Kidney epithelial cell (primary cell): ENCODE measurements at regions not wholly inside any gene's neighbourhood (a gene's known extent, or its start where the extent isn't known, plus 50 kb on each side); places are given as distances from the start of the nearest gene placed in this dataset.

Experiments
- DNase-seq: peaks from one replicate; pipeline ENCODE4 v3.0.0-alpha.2; 2010; ENCODE audit warnings: low read depth
- H3K27me3 ChIP-seq: 2 replicates; pipeline ENCODE4 v1.6.0; 2011; ENCODE audit warnings: low read length; ENCODE audit not compliant: control insufficient read depth, insufficient read depth
- H3K36me3 ChIP-seq: 2 replicates; pipeline ENCODE4 v1.5.1; 2011; ENCODE audit warnings: low read length; ENCODE audit not compliant: control insufficient read depth, insufficient read depth
- H3K4me3 ChIP-seq: 2 replicates; pipeline ENCODE4 v1.5.1; 2011; ENCODE audit warnings: low read depth, mild to moderate bottlenecking, control low read depth, low read length
- TF ChIP-seq, protein P1 (sequence below): IDR thresholded peaks from 2 replicates; pipeline ENCODE4 v1.5.1; 2011; ENCODE audit warnings: mild to moderate bottlenecking, moderate library complexity, low read length, control low read depth, inconsistent platforms; ENCODE audit not compliant: insufficient read depth, poor library complexity, severe bottlenecking

DNA sequence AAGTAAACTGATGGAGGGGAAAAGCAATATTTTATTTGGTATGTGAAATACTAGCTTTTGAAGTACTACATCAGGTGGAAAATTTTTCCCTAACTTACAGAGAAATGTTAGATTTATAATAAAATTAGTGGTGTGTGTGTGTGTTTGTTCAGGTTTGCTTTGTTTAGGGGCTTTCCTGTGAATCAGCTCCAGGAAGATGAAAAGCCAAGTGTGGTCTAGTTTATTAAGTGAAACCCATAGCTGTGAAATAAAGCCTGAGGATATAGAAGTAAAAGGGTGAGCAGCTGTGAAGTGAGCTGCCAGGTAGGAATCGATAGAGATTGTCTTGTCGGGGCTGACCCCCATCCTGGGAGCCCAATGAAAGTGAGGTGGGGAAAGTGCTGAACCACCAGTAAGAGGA lies 347.6 kb upstream of the IMPG1 start:
- TF ChIP-seq, protein P1, sequence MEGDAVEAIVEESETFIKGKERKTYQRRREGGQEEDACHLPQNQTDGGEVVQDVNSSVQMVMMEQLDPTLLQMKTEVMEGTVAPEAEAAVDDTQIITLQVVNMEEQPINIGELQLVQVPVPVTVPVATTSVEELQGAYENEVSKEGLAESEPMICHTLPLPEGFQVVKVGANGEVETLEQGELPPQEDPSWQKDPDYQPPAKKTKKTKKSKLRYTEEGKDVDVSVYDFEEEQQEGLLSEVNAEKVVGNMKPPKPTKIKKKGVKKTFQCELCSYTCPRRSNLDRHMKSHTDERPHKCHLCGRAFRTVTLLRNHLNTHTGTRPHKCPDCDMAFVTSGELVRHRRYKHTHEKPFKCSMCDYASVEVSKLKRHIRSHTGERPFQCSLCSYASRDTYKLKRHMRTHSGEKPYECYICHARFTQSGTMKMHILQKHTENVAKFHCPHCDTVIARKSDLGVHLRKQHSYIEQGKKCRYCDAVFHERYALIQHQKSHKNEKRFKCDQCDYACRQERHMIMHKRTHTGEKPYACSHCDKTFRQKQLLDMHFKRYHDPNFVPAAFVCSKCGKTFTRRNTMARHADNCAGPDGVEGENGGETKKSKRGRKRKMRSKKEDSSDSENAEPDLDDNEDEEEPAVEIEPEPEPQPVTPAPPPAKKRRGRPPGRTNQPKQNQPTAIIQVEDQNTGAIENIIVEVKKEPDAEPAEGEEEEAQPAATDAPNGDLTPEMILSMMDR: no peak
- no peak for DNase-seq
- no peaks in the 10 kb centered on the region for H3K27me3 ChIP-seq
- H3K4me3 ChIP-seq: no peak overlapping the region
- no peaks in the 10 kb centered on the region for H3K36me3 ChIP-seq

GRCh38 chr6:76418560-76419223 lies 346.2 kb upstream of the IMPG1 start:
- H3K27me3 ChIP-seq: no peaks in the 10 kb centered on the region
- TF ChIP-seq, protein P1: no peak
- DNase-seq: no peak
- no peak overlapping the region for H3K4me3 ChIP-seq
- H3K36me3 ChIP-seq: no peaks in the 10 kb centered on the region

- no peaks in the 10 kb centered on the region for H3K27me3 ChIP-seq
- TF ChIP-seq, protein P1: no peak
- H3K4me3 ChIP-seq: no peak overlapping the region
- no peak for DNase-seq
- H3K36me3 ChIP-seq: no peaks in the 10 kb centered on the region
Observed at GRCh38 chr6:76416821-76417605, 344.6 kb upstream of the IMPG1 start.

DNA sequence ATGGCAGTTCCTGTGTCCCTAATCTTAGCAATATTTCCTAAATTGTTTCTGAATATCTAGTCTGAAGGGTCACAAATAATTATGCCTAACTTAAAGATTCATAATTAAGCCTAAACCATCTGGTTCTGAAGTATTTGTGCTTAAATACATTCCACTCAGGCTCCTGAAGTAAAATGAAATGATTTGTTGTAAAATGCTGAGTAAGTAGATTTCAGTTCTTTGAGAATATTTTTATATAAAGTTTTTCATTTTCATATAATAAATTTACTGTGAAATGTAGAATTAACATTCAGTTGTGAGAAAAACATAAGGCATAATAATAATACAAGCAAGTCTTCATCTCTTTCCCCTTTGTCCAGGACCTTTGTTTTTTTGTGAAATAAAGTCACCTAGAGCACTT lies 330.6 kb upstream of the IMPG1 start:
- Histone ChIP-seq H3K36me3 (no peaks in the 10 kb centered on the region), H3K4me3 (no peak overlapping the region), H3K27me3 (no peaks in the 10 kb centered on the region)
- no peak for DNase-seq
- TF ChIP-seq, protein P1: no peak

DNA sequence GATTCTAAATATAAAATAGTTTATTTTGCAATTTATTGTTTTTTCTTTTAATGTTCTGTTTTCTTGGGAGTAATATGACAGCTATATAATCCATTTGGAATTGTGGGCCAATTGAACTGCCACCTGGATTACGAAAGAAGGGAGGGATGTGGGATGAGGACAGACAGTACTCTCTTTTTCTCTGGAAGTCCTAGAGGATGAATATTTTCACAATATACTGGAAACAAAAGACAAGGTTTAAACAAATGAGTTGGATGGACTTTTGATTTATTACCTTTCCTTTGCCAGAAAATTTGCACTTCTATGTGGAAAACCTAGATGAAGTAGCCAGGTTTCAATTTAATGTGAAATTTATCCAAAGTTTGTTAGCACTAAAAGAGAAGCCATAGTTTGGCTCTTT lies 325.5 kb upstream of the IMPG1 start:
- H3K36me3 ChIP-seq: no peaks in the 10 kb centered on the region
- no peak for DNase-seq
- TF ChIP-seq, protein P1: no peak
- no peak overlapping the region for H3K4me3 ChIP-seq
- no peaks in the 10 kb centered on the region for H3K27me3 ChIP-seq

- H3K36me3 ChIP-seq: no peaks in the 10 kb centered on the region
- H3K27me3 ChIP-seq: no peaks in the 10 kb centered on the region
- H3K4me3 ChIP-seq: no peak overlapping the region
- TF ChIP-seq, protein P1: no peak
- no peak for DNase-seq
Observed at GRCh38 chr6:76382201-76382600, 309.7 kb upstream of the IMPG1 start.
